ENCODE measurements at regions not wholly inside any gene's neighbourhood (a gene's known extent, or its start where the extent isn't known, plus 50 kb on each side); places are given as distances from the start of the nearest gene placed in this dataset.

DNA sequence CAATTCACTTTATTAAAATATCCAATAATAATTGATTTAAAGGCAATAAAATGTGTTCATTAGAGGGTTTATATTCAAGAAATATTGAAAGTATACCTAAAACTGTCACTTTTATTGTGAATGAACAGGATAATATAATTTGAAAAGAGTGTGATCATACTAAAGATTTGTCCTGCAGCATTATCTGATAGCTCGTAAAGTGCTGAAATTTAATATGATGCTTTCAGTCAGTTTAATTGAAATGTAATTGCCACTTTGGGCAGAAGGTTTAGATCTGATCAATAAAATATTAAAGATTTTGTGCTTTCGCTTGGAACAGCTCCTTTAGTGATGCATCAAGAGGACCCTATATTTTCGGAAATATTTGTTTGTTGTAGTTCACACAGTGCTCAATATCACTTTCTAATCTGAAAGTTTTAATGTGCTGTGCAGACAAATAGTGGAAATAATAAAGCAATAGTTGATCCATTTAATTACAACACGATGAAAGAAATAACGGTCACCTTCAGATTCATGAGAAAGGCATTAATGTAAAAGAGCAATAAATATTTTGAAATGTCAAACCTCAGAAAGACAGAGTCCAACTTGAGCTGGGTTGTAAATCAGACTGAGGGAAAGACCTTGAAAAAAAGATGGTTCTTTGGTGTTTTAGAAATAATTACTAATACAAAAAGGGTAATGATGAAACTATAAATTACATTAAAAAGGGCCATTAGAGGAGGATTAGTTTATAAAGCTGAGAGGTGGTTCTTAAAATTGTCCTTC lies 129.7 kb upstream of the MEIS2 start:
- Mint-ChIP-seq H3K27ac (no peak overlapping the region), H3K4me3 (no peak overlapping the region), H3K9me3 (peaks cover 7% of the 10 kb centered on the region), H3K36me3 (no peaks in the 10 kb centered on the region), H3K4me1 (no peaks in the 10 kb centered on the region)
- DNase-seq (ENCODE audit: low spot score in 2 of 2) (no peak), ATAC-seq (no peak)

DNA sequence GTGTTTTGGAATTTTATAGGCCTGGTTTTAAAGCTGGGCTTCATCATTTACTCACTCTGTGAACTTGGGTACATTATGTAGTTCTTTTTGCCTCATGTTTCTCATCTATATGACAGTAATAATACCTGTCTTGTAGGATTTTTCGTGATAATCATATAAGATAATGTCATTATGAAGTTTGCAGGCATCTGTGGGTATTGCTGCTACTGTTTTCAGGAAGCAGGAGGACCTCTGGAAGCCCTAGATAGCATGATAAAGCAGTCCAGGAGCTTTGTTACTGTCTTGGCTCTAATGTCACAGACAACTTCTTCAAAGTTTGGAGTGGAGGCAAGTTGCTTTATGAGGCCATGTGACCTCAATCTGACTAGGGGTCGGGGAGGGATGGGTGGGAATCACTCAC lies 145.0 kb upstream of the MEIS2 start:
- peaks cover 5% of the 10 kb centered on the region for H3K9me3 Mint-ChIP-seq
- no peaks in the 10 kb centered on the region for H3K4me1 Mint-ChIP-seq
- ATAC-seq (no peak), DNase-seq (ENCODE audit: low spot score in 2 of 2) (no peak)
- no peaks in the 10 kb centered on the region for H3K36me3 Mint-ChIP-seq
- H3K4me3 Mint-ChIP-seq, result no peak overlapping the region
- H3K27ac Mint-ChIP-seq, result no peak overlapping the region

DNA sequence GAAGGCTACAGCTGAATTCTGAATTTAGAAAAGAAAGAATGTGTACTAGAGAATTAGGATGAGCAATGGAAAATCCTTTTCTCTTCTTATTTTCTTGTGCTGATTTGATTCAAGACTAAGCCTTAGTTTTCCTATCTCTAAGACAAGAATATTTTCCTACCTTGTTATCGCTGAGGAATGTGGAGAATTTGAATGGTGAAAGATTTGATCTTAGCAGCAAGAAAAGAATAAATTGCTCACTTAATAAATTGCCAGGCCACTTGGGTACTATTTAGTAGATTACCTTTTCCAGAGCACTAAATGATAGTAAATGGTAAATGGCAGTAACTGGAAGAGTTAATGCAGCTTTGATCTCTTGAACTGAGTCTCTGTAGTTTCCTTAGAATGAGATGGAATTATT lies 145.7 kb upstream of the MEIS2 start:
- H3K27ac Mint-ChIP-seq, result no peak overlapping the region
- no peaks in the 10 kb centered on the region for H3K36me3 Mint-ChIP-seq
- DNase-seq (ENCODE audit: low spot score in 2 of 2), result no peak
- no peak for ATAC-seq
- H3K9me3 Mint-ChIP-seq, result peaks cover 3% of the 10 kb centered on the region
- no peaks in the 10 kb centered on the region for H3K4me1 Mint-ChIP-seq
- H3K4me3 Mint-ChIP-seq, result no peak overlapping the region

DNA sequence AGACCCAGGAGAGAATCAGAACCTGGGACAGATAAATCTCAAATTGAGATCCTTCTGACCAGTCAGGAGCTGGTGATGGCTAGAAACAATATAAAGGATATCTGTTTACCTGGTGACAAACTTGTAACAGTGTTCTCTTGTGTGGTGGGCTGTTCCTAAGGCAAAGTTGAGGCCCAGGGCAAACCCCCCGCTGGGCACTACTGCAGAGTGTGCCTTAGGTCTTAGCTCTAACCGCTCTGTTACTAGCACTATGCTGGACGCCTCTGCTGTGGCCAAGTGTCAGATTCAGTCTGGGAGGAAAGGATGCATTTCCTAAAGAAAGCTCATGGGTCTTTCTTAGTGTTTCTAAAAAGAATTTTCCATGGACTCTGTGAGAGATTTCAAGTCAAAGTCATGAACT lies 146.5 kb upstream of the MEIS2 start:
- DNase-seq (ENCODE audit: low spot score in 2 of 2), result no peak
- Mint-ChIP-seq H3K4me3 (no peak overlapping the region), H3K9me3 (peaks cover 3% of the 10 kb centered on the region), H3K27ac (no peak overlapping the region), H3K36me3 (no peaks in the 10 kb centered on the region), H3K4me1 (no peaks in the 10 kb centered on the region)
- ATAC-seq, result no peak

DNA sequence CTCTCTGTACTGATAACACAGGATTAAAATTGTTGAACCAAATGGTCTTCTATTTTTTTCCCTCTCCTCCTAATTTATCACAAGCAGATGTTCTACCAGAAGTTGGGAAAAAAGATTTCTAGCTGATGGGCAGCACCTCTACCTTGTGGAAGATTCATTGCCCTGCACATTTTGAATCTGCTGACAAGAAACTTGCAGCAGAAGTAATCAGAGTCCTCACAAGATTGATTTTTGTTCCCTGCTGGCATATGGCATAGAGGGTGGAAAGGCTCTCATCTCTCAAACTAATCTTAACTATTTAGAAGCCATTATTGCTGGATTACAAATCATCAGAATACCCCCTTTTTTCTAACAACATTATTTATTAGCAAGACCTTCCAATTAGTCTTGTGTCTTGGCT lies 148.9 kb upstream of the MEIS2 start:
- Mint-ChIP-seq H3K27ac (no peak overlapping the region), H3K9me3 (peaks cover 3% of the 10 kb centered on the region), H3K4me1 (no peaks in the 10 kb centered on the region), H3K4me3 (no peak overlapping the region), H3K36me3 (no peaks in the 10 kb centered on the region)
- ATAC-seq (no peak), DNase-seq (ENCODE audit: low spot score in 2 of 2) (no peak)

DNA sequence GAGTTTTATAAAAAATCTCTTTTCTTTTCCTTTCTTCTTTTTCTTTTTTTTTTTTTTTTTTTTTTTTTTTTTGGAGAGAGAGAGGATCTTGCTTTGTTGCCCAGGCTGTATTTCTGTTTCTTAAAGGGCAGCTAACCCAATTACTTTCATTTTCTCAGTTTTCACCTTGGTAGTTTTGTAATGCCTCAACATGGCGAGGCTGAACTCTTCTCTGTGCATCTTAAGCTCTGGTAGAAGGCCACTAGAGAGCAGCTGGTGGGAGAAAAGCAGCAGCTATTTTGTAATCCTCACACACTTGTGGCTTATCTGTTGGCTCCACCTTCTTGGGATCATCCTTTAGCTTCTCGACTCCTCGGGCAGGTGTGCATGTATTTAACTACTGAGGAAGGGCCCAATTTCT lies 152.2 kb upstream of the MEIS2 start:
- no peak overlapping the region for H3K4me3 Mint-ChIP-seq
- DNase-seq (ENCODE audit: low spot score in 2 of 2) (no peak), ATAC-seq (no peak)
- H3K27ac Mint-ChIP-seq, result no peak overlapping the region
- H3K4me1 Mint-ChIP-seq, result no peaks in the 10 kb centered on the region
- no peaks in the 10 kb centered on the region for H3K36me3 Mint-ChIP-seq
- peaks cover 3% of the 10 kb centered on the region for H3K9me3 Mint-ChIP-seq

DNA sequence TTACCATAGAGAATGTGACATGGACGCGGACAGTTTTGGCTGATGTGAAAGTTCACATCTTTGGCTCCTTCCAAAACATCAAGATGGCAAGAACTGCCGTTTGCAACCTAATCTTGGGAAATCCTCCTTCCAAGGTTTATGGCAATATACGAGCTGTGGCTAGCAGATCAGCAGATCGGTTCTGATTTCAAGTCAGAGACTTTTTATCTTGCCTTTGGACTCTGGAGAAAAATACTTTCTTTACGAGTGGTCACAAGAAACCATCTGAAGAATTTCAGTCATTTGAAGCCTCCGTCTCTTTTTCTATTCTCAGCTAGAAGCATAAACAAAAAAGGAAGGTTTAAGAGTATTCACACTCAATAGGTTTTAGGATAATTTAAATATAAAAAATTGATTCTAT lies 153.5 kb upstream of the MEIS2 start:
- DNase-seq (ENCODE audit: low spot score in 2 of 2), result no peak
- no peaks in the 10 kb centered on the region for H3K4me1 Mint-ChIP-seq
- no peak overlapping the region for H3K4me3 Mint-ChIP-seq
- H3K36me3 Mint-ChIP-seq, result no peaks in the 10 kb centered on the region
- H3K27ac Mint-ChIP-seq, result no peak overlapping the region
- no peak for ATAC-seq
- H3K9me3 Mint-ChIP-seq, result peaks cover 5% of the 10 kb centered on the region

DNA sequence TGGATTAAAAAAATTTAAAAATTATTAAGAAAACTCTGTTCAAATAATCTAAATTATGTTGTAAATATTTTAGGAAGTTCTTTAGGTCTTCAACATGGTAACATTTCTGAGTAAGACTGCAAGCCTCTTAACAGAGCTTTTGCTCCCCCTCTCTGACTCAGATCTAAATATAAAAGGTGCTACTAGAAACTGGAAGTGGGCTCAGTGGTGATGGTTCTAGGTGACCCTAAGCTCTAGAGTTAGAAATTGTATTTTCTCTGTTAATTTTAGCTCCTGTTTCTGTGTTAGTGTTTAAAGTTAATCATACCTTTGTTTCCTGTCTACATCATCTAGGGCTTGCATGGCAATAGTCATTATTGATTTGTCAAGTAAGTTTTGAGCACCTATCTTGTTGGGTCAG lies 159.9 kb upstream of the MEIS2 start:
- DNase-seq (ENCODE audit: low spot score in 2 of 2) (no peak), ATAC-seq (no peak)
- Mint-ChIP-seq H3K36me3 (no peaks in the 10 kb centered on the region), H3K4me3 (no peak overlapping the region), H3K4me1 (no peaks in the 10 kb centered on the region), H3K9me3 (peaks cover 7% of the 10 kb centered on the region), H3K27ac (no peak overlapping the region)

DNA sequence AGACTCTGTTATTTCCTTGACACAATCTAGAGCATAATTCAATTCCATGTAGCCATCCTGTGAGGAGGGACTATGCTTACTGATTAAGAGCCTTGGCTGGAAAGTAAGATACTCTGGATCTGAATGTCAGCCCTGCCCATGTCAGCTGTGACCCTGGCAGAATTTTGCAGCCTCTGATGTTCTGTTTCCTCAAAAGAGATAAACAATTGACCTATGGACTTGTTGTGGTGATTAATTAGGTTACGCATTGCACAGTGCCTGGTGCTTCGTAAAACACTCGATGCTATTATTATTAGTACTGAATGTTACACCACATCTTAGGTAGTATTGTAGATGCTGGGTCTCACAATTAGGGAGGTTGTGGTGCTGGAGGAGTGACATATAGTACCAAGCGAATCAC lies 161.3 kb upstream of the MEIS2 start:
- ATAC-seq, result no peak
- DNase-seq (ENCODE audit: low spot score in 2 of 2), result no peak
- Mint-ChIP-seq H3K9me3 (peaks cover 7% of the 10 kb centered on the region), H3K36me3 (no peaks in the 10 kb centered on the region), H3K4me1 (no peaks in the 10 kb centered on the region), H3K4me3 (no peak overlapping the region), H3K27ac (no peak overlapping the region)

DNA sequence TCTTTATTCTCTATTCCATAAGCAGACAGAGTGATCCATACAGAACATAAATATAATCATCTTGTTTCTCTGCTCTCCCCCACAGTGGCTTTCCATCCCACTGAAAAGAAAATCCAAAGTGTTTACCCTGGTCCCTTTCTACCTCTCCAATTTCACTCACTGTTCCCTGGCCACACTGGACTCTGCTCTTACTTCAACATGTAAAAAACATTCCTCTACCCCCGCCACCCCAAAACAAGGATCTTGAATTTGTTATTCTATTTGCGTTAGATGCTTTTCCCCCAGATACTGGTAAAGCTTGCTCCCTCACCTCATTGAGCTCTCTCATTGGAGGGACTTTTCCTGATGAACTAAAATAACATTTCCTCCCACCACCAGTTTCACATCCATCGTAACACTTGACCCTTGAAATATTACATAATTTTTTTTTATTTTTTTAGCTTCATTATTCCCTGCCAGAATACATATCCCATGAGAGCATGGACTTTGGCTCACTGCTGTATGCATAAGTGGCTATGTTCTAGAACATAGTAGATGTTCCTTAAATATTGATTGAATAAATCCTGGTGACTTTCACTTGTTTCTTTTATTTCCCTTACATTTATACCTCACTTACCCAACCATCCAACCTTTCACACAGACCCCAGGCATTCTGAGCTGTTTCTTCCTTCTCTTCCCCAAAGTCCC lies 162.7 kb upstream of the MEIS2 start:
- H3K4me1 Mint-ChIP-seq, result no peaks in the 10 kb centered on the region
- no peak overlapping the region for H3K27ac Mint-ChIP-seq
- ATAC-seq (no peak), DNase-seq (ENCODE audit: low spot score in 2 of 2) (no peak)
- H3K4me3 Mint-ChIP-seq, result no peak overlapping the region
- no peaks in the 10 kb centered on the region for H3K36me3 Mint-ChIP-seq
- peaks cover 7% of the 10 kb centered on the region for H3K9me3 Mint-ChIP-seq

DNA sequence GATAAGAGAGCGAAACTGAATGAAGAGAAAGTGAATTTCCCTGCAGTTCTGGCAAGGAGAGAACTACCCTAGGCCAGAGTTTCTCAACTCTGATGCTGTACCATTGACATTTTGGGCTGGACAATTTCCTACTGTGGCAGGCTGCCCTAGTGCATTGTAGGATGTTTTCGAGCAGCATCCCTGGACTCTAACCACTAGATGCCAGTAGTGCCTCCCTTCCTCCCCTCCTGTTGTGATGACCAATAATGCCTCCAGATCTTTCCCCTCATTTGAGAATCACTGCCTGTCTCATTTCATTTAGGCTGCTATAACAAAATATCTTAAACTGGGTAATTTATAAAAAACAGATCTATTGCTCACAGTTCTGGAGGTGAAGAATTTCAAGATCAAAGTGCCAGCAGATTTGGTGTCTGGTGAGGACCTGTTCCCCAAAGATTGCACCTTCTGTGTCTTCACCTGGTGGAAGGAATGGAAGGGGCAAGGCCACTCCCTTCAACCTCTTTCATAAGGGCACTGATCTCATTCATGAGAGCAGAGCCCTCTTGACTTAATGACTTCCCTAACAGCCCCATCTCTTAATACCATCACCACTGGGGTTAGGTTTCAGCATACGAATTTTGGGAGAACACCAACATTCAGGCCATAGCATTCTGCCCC lies 188.9 kb upstream of the MEIS2 start:
- peaks cover 3% of the 10 kb centered on the region for H3K9me3 Mint-ChIP-seq
- H3K4me1 Mint-ChIP-seq, result no peaks in the 10 kb centered on the region
- no peaks in the 10 kb centered on the region for H3K36me3 Mint-ChIP-seq
- DNase-seq (ENCODE audit: low spot score in 2 of 2) (no peak), ATAC-seq (no peak)
- H3K4me3 Mint-ChIP-seq, result no peak overlapping the region
- H3K27ac Mint-ChIP-seq, result no peak overlapping the region

DNA sequence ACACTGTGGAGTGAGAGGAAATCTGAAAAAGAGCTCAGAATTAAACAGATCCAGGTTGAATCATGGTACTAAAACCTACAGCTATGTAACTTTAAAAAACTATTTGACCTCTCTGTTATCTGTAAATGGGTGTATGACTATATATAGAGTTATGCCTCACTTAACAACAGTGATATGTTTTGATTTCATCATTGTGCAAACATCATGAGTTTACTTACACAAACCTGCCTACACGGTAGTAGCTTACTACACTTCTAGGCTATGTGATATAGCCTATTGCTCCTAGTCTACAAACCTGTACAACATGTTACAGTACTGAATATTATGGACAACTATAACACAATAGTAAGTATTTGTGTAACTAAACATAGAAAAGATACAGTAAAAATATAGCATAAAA lies 191.6 kb upstream of the MEIS2 start:
- H3K9me3 Mint-ChIP-seq, result peaks cover 5% of the 10 kb centered on the region

DNA sequence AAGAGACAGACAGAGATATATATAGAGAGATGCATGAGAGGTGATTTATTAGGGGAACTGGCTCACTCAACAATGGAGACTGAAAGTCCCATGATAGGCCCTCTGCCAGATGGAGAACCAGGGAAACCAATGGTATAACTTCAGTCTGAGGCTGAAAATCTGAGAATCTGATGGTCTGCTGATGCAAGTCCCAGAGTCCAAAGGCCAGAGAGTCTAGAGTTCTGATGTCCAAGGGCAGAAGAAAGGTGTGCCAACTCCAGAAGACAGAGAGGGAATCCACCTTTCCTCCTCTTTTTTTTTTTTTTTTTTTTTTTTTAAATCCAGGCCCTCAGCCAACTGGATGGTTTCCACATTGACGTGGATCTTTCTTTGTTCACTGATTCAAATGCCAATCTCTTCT lies 197.9 kb upstream of the MEIS2 start:
- Mint-ChIP-seq H3K9me3 (peaks cover 8% of the 10 kb centered on the region), H3K4me3 (no peak overlapping the region), H3K27ac (no peak overlapping the region), H3K36me3 (no peaks in the 10 kb centered on the region), H3K4me1 (no peaks in the 10 kb centered on the region)
- ATAC-seq, result no peak
- no peak for DNase-seq (ENCODE audit: low spot score in 2 of 2)

More for the DNA sequence above, 191.6 kb upstream of the MEIS2 start:
- Mint-ChIP-seq H3K4me3 (no peak overlapping the region), H3K36me3 (no peaks in the 10 kb centered on the region), H3K27ac (no peak overlapping the region), H3K4me1 (no peaks in the 10 kb centered on the region)
- DNase-seq (ENCODE audit: low spot score in 2 of 2) (no peak), ATAC-seq (no peak)

DNA sequence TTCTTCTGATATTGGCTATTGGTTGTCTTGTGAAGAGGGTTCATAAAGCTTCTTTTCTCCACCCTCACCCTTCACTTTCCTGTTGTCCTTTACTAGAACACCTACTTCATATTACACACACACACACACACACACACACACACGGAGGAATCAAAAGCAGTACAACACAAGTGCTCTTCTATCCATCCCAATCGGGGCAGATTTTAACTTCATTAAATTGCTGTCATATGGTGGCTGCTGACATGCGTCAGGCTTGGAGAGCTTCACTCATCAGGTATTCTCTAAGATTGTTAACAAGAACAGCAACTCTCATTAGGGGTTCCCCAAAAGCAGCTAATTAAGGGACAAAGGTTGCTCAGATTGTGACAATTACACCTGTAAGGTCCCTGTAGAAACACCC lies 239.1 kb upstream of the MEIS2 start:
- ATAC-seq (no peak), DNase-seq (ENCODE audit: low spot score in 2 of 2) (no peak)
- no peak overlapping the region for H3K4me3 Mint-ChIP-seq
- H3K36me3 Mint-ChIP-seq, result no peaks in the 10 kb centered on the region
- H3K27ac Mint-ChIP-seq, result no peak overlapping the region
- H3K4me1 Mint-ChIP-seq, result no peaks in the 10 kb centered on the region
- peaks cover 13% of the 10 kb centered on the region for H3K9me3 Mint-ChIP-seq

DNA sequence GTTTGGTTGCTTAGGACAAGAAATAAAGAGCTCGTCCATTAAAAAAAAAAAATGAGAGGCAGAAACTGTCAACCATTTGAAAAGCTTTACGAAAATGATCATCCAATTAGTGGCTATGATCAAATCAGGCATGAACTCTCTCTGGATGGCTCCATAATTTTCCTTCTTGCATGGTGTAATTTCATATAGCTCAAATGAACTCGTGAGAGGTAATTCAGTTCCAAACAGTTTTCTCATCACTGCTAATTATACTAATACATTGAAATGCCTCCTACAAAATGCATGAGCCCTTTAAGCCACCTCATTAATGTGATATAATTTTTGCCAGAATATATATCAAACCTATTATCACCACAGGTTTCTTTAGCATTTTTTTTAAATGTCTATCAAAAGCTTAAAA lies 239.5 kb upstream of the MEIS2 start:
- H3K4me1 Mint-ChIP-seq, result no peaks in the 10 kb centered on the region

DNA sequence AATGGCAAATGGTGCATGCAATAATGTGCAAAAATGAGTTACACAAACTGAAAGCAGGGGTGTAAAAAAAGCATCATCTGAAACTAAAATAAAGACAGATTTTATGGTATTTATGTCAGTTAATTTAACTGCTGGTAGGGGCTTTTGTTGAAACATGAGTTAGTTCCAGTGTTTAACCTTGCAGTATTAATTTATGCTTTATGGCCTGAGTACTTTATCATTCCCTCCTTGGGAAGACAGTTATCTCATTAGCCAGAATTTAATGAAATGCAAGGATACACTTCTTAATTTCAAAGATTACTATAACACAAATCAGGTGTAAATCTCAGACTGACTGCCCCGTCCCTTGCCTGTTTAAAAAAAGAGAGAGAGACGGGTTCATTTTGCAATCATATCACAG lies 240.1 kb upstream of the MEIS2 start:
- Mint-ChIP-seq H3K36me3 (no peaks in the 10 kb centered on the region), H3K9me3 (peaks cover 9% of the 10 kb centered on the region), H3K27ac (no peak overlapping the region), H3K4me3 (no peak overlapping the region), H3K4me1 (no peaks in the 10 kb centered on the region)
- no peak for DNase-seq (ENCODE audit: low spot score in 2 of 2)
- ATAC-seq, result no peak

More for the DNA sequence above, 239.5 kb upstream of the MEIS2 start:
- ATAC-seq (no peak), DNase-seq (ENCODE audit: low spot score in 2 of 2) (no peak)
- no peaks in the 10 kb centered on the region for H3K36me3 Mint-ChIP-seq
- H3K9me3 Mint-ChIP-seq, result peaks cover 13% of the 10 kb centered on the region
- H3K4me3 Mint-ChIP-seq, result no peak overlapping the region
- no peak overlapping the region for H3K27ac Mint-ChIP-seq

Data from stimulated activated effector memory CD8-positive, alpha-beta T cell treated with anti-CD3 and anti-CD28 coated beads, Interleukin-12 subunit alpha, Interleukin-12 subunit beta, amount 100 ng/mL, for 72 hours (primary cell).